ENCODE measurements at regions not wholly inside any gene's neighbourhood (a gene's known extent, or its start where the extent isn't known, plus 50 kb on each side); places are given as distances from the start of the nearest gene placed in this dataset.

- H3K36me3 ChIP-seq: no peaks in the 10 kb centered on the region
- H3K9me3 ChIP-seq: no peaks in the 10 kb centered on the region
- no peaks in the 10 kb centered on the region for H3K27me3 ChIP-seq
- H3K27ac ChIP-seq: no peak overlapping the region
- no peak for DNase-seq (ENCODE audit: low spot score in 2 of 2)
- H3K4me1 ChIP-seq: no peaks in the 10 kb centered on the region
- TF ChIP-seq CTCF (IDR thresholded peaks at IDR 0.05): no peak
- no peak for TF ChIP-seq POLR2AphosphoS5 (IDR thresholded peaks at IDR 0.05)
- TF ChIP-seq EP300 (IDR thresholded peaks at IDR 0.05): no peak
- TF ChIP-seq POLR2A (IDR thresholded peaks at IDR 0.05): no peak
- no peak overlapping the region for H3K4me3 ChIP-seq
Observed at GRCh38 chr4:62560858-62561257, 1360.7 kb downstream of the ADGRL3 start.

GRCh38 chr4:62550121-62550520, 1350.0 kb downstream of the ADGRL3 start:
- Histone ChIP-seq H3K27me3 (no peaks in the 10 kb centered on the region), H3K27ac (no peak overlapping the region), H3K9me3 (no peaks in the 10 kb centered on the region), H3K4me1 (no peaks in the 10 kb centered on the region), H3K4me3 (no peak overlapping the region), H3K36me3 (no peaks in the 10 kb centered on the region)
- WGBS: 76% methylated on average over 2 of the region's 2 CpGs
- no peak for TF ChIP-seq POLR2AphosphoS5 (IDR thresholded peaks at IDR 0.05)
- DNase-seq (ENCODE audit: low spot score in 2 of 2): no peak

GRCh38 chr4:62549601-62550000, 1349.5 kb downstream of the ADGRL3 start:
- TF ChIP-seq EP300 (IDR thresholded peaks at IDR 0.05): no peak
- TF ChIP-seq POLR2AphosphoS5 (IDR thresholded peaks at IDR 0.05): no peak
- TF ChIP-seq POLR2A (IDR thresholded peaks at IDR 0.05): no peak
- no peak for TF ChIP-seq CTCF (IDR thresholded peaks at IDR 0.05)

GRCh38 chr4:62548765-62549164, 1348.6 kb downstream of the ADGRL3 start:
- Histone ChIP-seq H3K27ac (no peak overlapping the region), H3K27me3 (no peaks in the 10 kb centered on the region), H3K4me1 (no peaks in the 10 kb centered on the region), H3K9me3 (no peaks in the 10 kb centered on the region), H3K36me3 (no peaks in the 10 kb centered on the region), H3K4me3 (no peak overlapping the region)
- DNase-seq (ENCODE audit: low spot score in 2 of 2): no peak
- TF ChIP-seq POLR2AphosphoS5 (IDR thresholded peaks at IDR 0.05) (no peak), EP300 (IDR thresholded peaks at IDR 0.05) (no peak), CTCF (IDR thresholded peaks at IDR 0.05) (no peak), POLR2A (IDR thresholded peaks at IDR 0.05) (no peak)

More at GRCh38 chr4:62549601-62550000, 1349.5 kb downstream of the ADGRL3 start:
- DNase-seq (ENCODE audit: low spot score in 2 of 2): no peak
- WGBS: 67% methylated on average over 1 of the region's 1 CpG
- no peaks in the 10 kb centered on the region for H3K9me3 ChIP-seq
- no peaks in the 10 kb centered on the region for H3K27me3 ChIP-seq
- H3K27ac ChIP-seq: no peak overlapping the region
- H3K36me3 ChIP-seq: no peaks in the 10 kb centered on the region
- H3K4me3 ChIP-seq: no peak overlapping the region
- no peaks in the 10 kb centered on the region for H3K4me1 ChIP-seq

GRCh38 chr4:62548108-62548524, 1348.0 kb downstream of the ADGRL3 start:
- no peak for DNase-seq (ENCODE audit: low spot score in 2 of 2)
- Histone ChIP-seq H3K36me3 (no peaks in the 10 kb centered on the region), H3K4me1 (no peaks in the 10 kb centered on the region), H3K27me3 (no peaks in the 10 kb centered on the region), H3K4me3 (no peak overlapping the region), H3K27ac (no peak overlapping the region), H3K9me3 (no peaks in the 10 kb centered on the region)
- no peak for TF ChIP-seq POLR2AphosphoS5 (IDR thresholded peaks at IDR 0.05)
- no peak for TF ChIP-seq EP300 (IDR thresholded peaks at IDR 0.05)
- no peak for TF ChIP-seq POLR2A (IDR thresholded peaks at IDR 0.05)
- TF ChIP-seq CTCF (IDR thresholded peaks at IDR 0.05): no peak
- WGBS: 68% methylated on average over 13 of the region's 13 CpGs

- Histone ChIP-seq H3K27ac (no peak overlapping the region), H3K9me3 (no peaks in the 10 kb centered on the region), H3K27me3 (no peaks in the 10 kb centered on the region), H3K4me3 (no peak overlapping the region), H3K4me1 (no peaks in the 10 kb centered on the region), H3K36me3 (no peaks in the 10 kb centered on the region)
- 61% methylated on average over 3 of the region's 3 CpGs for WGBS
- TF ChIP-seq EP300 (IDR thresholded peaks at IDR 0.05): no peak
- TF ChIP-seq CTCF (IDR thresholded peaks at IDR 0.05): no peak
- no peak for TF ChIP-seq POLR2AphosphoS5 (IDR thresholded peaks at IDR 0.05)
- TF ChIP-seq POLR2A (IDR thresholded peaks at IDR 0.05): no peak
- DNase-seq (ENCODE audit: low spot score in 2 of 2): no peak
Observed at GRCh38 chr4:62544428-62544827, 1344.3 kb downstream of the ADGRL3 start.
